ENCODE measurements at regions not wholly inside any gene's neighbourhood (a gene's known extent, or its start where the extent isn't known, plus 50 kb on each side); places are given as distances from the start of the nearest gene placed in this dataset.

GRCh38 chr1:88318740-88319139, 365.3 kb upstream of the PKN2 start:
- no peak overlapping the region for H3K4me3 ChIP-seq (ENCODE audit: low read length)
- WGBS, 2 experiments (ENCODE audit: insufficient coverage in 1 of 2, insufficient read length in 1 of 2): 87 to 93% methylated on average over 6 to 7 of the region's 7 CpGs
- no peak for DNase-seq
- no peak overlapping the region for H3K9ac ChIP-seq (ENCODE audit: extremely low read depth, low read length, poor library complexity, severe bottlenecking)
- no peaks in the 10 kb centered on the region for H3K27me3 Mint-ChIP-seq (ENCODE audit: insufficient read depth)
- no peaks in the 10 kb centered on the region for H3K9me3 ChIP-seq (ENCODE audit: control insufficient read depth, low read length)
- no peaks in the 10 kb centered on the region for H3K36me3 Mint-ChIP-seq (ENCODE audit: low read depth)
- H3K27ac ChIP-seq (ENCODE audit: low read depth, low read length): no peak overlapping the region
- H3K9me3 Mint-ChIP-seq: no peaks in the 10 kb centered on the region
- no peaks in the 10 kb centered on the region for H3K4me1 ChIP-seq (ENCODE audit: control insufficient read depth, insufficient read depth, low read length)
- H3K27me3 ChIP-seq (ENCODE audit: control insufficient read depth, insufficient read depth, low read length, poor library complexity, severe bottlenecking): no peaks in the 10 kb centered on the region
- no peak for TF ChIP-seq CTCF (conservative IDR thresholded peaks at IDR 0.05)
- no peak overlapping the region for H3K4me3 Mint-ChIP-seq
- no peaks in the 10 kb centered on the region for H3K36me3 ChIP-seq (ENCODE audit: control insufficient read depth, insufficient read depth, low read length)
- H3K27ac Mint-ChIP-seq: no peak overlapping the region
- H3K4me1 Mint-ChIP-seq: no peaks in the 10 kb centered on the region

GRCh38 chr1:88320291-88320690, 363.8 kb upstream of the PKN2 start:
- Histone ChIP-seq H3K36me3 (ENCODE audit: control insufficient read depth, insufficient read depth, low read length) (no peaks in the 10 kb centered on the region), H3K9ac (ENCODE audit: extremely low read depth, low read length, poor library complexity, severe bottlenecking) (no peak overlapping the region), H3K27me3 (ENCODE audit: control insufficient read depth, insufficient read depth, low read length, poor library complexity, severe bottlenecking) (no peaks in the 10 kb centered on the region), H3K4me1 (ENCODE audit: control insufficient read depth, insufficient read depth, low read length) (no peaks in the 10 kb centered on the region), H3K4me3 (ENCODE audit: low read length) (no peak overlapping the region), H3K9me3 (ENCODE audit: control insufficient read depth, low read length) (no peaks in the 10 kb centered on the region), H3K27ac (ENCODE audit: low read depth, low read length) (no peak overlapping the region)
- DNase-seq: no peak
- no peak overlapping the region for H3K4me3 Mint-ChIP-seq
- H3K27ac Mint-ChIP-seq: no peak overlapping the region
- WGBS, 2 experiments (ENCODE audit: insufficient coverage in 1 of 2, insufficient read length in 1 of 2): 78% methylated on average over 3 of the region's 3 CpGs; no CpG with 5 or more reads in 1 of the 2 experiments
- H3K27me3 Mint-ChIP-seq (ENCODE audit: insufficient read depth): no peaks in the 10 kb centered on the region
- no peaks in the 10 kb centered on the region for H3K4me1 Mint-ChIP-seq
- H3K9me3 Mint-ChIP-seq: no peaks in the 10 kb centered on the region
- H3K36me3 Mint-ChIP-seq (ENCODE audit: low read depth): no peaks in the 10 kb centered on the region
- TF ChIP-seq CTCF (conservative IDR thresholded peaks at IDR 0.05): no peak

- H3K4me3 Mint-ChIP-seq: no peak overlapping the region
- TF ChIP-seq CTCF (conservative IDR thresholded peaks at IDR 0.05): no peak
- H3K27ac Mint-ChIP-seq: no peak overlapping the region
- no peak for DNase-seq
- no peaks in the 10 kb centered on the region for H3K4me1 Mint-ChIP-seq
- Histone ChIP-seq H3K36me3 (ENCODE audit: control insufficient read depth, insufficient read depth, low read length) (no peaks in the 10 kb centered on the region), H3K27ac (ENCODE audit: low read depth, low read length) (no peak overlapping the region), H3K9ac (ENCODE audit: extremely low read depth, low read length, poor library complexity, severe bottlenecking) (no peak overlapping the region), H3K4me3 (ENCODE audit: low read length) (no peak overlapping the region), H3K9me3 (ENCODE audit: control insufficient read depth, low read length) (no peaks in the 10 kb centered on the region), H3K4me1 (ENCODE audit: control insufficient read depth, insufficient read depth, low read length) (no peaks in the 10 kb centered on the region), H3K27me3 (ENCODE audit: control insufficient read depth, insufficient read depth, low read length, poor library complexity, severe bottlenecking) (no peaks in the 10 kb centered on the region)
- H3K9me3 Mint-ChIP-seq: no peaks in the 10 kb centered on the region
- H3K36me3 Mint-ChIP-seq (ENCODE audit: low read depth): no peaks in the 10 kb centered on the region
- H3K27me3 Mint-ChIP-seq (ENCODE audit: insufficient read depth): no peaks in the 10 kb centered on the region
- 86% methylated on average over 2 of the region's 2 CpGs; no CpG with 5 or more reads in 1 of the 2 experiments for WGBS, 2 experiments (ENCODE audit: insufficient coverage in 1 of 2, insufficient read length in 1 of 2)
These were observed 362.4 kb upstream of the PKN2 start for GRCh38 chr1:88321706-88322105.
